Transverse colon (tissue), 4 donors: ENCODE measurements at regions not wholly inside any gene's neighbourhood (a gene's known extent, or its start where the extent isn't known, plus 50 kb on each side); places are given as distances from the start of the nearest gene placed in this dataset.
"Not testable (repeated sequence)": the region's sequence is repeated elsewhere in the genome, so short reads cannot be mapped to it uniquely, and the experiment has no call there.

ENCODE experiments used
- EP300 ChIP-seq: sonication (generic); formaldehyde crosslinking; IDR thresholded peaks from one replicate; pipeline ENCODE4 v1.6.1; 2017; ENCODE audit warnings: antibody characterized with exemption, low read depth
- POLR2A ChIP-seq: fragments of 450-650 bp; IDR thresholded peaks from one replicate; pipeline ENCODE4 v1.6.1; 2016; ENCODE audit warnings: antibody characterized with exemption, mild to moderate bottlenecking, moderate library complexity
- POLR2AphosphoS5 ChIP-seq, 3 donors: sonication (generic); formaldehyde crosslinking; IDR thresholded peaks; one replicate each; pipeline ENCODE4 v1.6.1; 2016; ENCODE audit warnings: antibody characterized with exemption in 3 of 3
- TF ChIP-seq, protein P1 (sequence below), 5 experiments: fragments of 200-600 bp in 3 of 5; fragments of 450-650 bp in 2 of 5; sonication (generic) in 3 of 5; IDR thresholded peaks; 1 replicate in 2 of 5; 2 replicates in 3 of 5; pipeline ENCODE4 v1.5.1; 2016 to 2017; ENCODE audit warnings: antibody characterized with exemption in 5 of 5, inconsistent platforms in 3 of 5, mild to moderate bottlenecking in 2 of 5, moderate library complexity in 1 of 5

GRCh38 chr18:79592684-79593083 is 86.9 kb upstream of the CTDP1 start:
- TF ChIP-seq, protein P1, sequence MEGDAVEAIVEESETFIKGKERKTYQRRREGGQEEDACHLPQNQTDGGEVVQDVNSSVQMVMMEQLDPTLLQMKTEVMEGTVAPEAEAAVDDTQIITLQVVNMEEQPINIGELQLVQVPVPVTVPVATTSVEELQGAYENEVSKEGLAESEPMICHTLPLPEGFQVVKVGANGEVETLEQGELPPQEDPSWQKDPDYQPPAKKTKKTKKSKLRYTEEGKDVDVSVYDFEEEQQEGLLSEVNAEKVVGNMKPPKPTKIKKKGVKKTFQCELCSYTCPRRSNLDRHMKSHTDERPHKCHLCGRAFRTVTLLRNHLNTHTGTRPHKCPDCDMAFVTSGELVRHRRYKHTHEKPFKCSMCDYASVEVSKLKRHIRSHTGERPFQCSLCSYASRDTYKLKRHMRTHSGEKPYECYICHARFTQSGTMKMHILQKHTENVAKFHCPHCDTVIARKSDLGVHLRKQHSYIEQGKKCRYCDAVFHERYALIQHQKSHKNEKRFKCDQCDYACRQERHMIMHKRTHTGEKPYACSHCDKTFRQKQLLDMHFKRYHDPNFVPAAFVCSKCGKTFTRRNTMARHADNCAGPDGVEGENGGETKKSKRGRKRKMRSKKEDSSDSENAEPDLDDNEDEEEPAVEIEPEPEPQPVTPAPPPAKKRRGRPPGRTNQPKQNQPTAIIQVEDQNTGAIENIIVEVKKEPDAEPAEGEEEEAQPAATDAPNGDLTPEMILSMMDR (IDR thresholded peaks at IDR 0.05): not testable (repeated sequence)
- TF ChIP-seq EP300; POLR2A; POLR2AphosphoS5 (IDR thresholded peaks at IDR 0.05): not testable (repeated sequence)
